ENCODE measurements at regions not wholly inside any gene's neighbourhood (a gene's known extent, or its start where the extent isn't known, plus 50 kb on each side); places are given as distances from the start of the nearest gene placed in this dataset.

GRCh38 chr17:5888811-5889210 is 181.4 kb upstream of the WSCD1 start:
- TF ChIP-seq USF2 (CRISPR knock-in tag; IDR thresholded peaks at IDR 0.05): no peak
- no peak for TF ChIP-seq SP1 (CRISPR knock-in tag; conservative IDR thresholded peaks at IDR 0.05)
